Right lobe of liver (tissue), 4 donors: ENCODE measurements at regions not wholly inside any gene's neighbourhood (a gene's known extent, or its start where the extent isn't known, plus 50 kb on each side); places are given as distances from the start of the nearest gene placed in this dataset.

Experiments
- CTCF ChIP-seq, 4 donors: fragments of 200-600 bp in 3 of 4; fragments of 450-650 bp in 1 of 4; IDR thresholded peaks; one replicate each; pipeline versions ENCODE4 v1.5.1 to v1.8.0; 2016 to 2022; ENCODE audit warnings: antibody characterized with exemption in 4 of 4, mild to moderate bottlenecking in 2 of 4
- POLR2A ChIP-seq: fragments of 450-650 bp; IDR thresholded peaks from one replicate; pipeline ENCODE4 v1.6.1; 2017; ENCODE audit warnings: antibody characterized with exemption, mild to moderate bottlenecking
- donor health status: DM: no; HTN: no; CAD: no.
- donor health status: DM: no; HTN: no; CAD: no.
- donor health status: DM: no; HTN: yes; CAD: no.

DNA sequence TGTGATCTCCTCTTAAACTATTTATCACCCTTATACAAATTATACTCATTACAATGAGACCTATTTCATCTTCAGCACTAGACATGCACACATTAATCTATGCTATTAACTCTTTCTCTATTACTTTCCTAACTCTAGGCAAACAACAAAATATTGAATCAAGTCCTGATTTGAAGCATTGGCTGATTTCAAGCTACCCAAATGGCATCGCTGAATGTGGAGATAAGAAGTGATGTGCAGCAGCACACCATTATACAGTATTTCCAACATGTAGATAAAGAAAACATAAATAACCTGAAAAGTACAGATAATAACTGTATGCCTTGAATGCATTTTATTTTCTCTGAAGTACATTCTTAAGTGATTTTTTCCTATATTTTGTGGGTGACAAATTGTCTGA lies 268.6 kb upstream of the GULP1 start:
- no peak for TF ChIP-seq CTCF (IDR thresholded peaks at IDR 0.05)
- no peak for TF ChIP-seq POLR2A
